DMS 273 (cell line): ENCODE measurements at regions not wholly inside any gene's neighbourhood (a gene's known extent, or its start where the extent isn't known, plus 50 kb on each side); places are given as distances from the start of the nearest gene placed in this dataset.

Experiments
- DNase-seq: peaks from one replicate; lab custom pipeline; 2025; ENCODE audit not compliant: unreplicated experiment; lab: John Stamatoyannopoulos, UW

- no peak for DNase-seq
These were observed 274.9 kb downstream of the LMO4 start for GRCh38 chr1:87603626-87604025.

- no peak for DNase-seq
These were observed 284.3 kb downstream of the LMO4 start for GRCh38 chr1:87612956-87613355.

GRCh38 chr1:87615491-87615890 is 286.8 kb downstream of the LMO4 start:
- no peak for DNase-seq

GRCh38 chr1:87615901-87616300 is 287.2 kb downstream of the LMO4 start:
- DNase-seq = no peak

GRCh38 chr1:87620807-87621206 is 292.1 kb downstream of the LMO4 start:
- no peak for DNase-seq

- no peak for DNase-seq
These were observed 301.0 kb downstream of the LMO4 start for GRCh38 chr1:87629673-87630072.

GRCh38 chr1:87632232-87632631 is 303.6 kb downstream of the LMO4 start:
- no peak for DNase-seq

- DNase-seq = no peak
These were observed 307.7 kb downstream of the LMO4 start for GRCh38 chr1:87636198-87636892.

- DNase-seq = no peak
These were observed 310.0 kb downstream of the LMO4 start for GRCh38 chr1:87638636-87639035.

- no peak for DNase-seq
These were observed 313.3 kb downstream of the LMO4 start for GRCh38 chr1:87641996-87642395.

- DNase-seq = no peak
These were observed 314.0 kb downstream of the LMO4 start for GRCh38 chr1:87642581-87643221.

- DNase-seq = no peak
These were observed 315.4 kb downstream of the LMO4 start for GRCh38 chr1:87644033-87644578.

- DNase-seq = no peak
These were observed 316.0 kb downstream of the LMO4 start for GRCh38 chr1:87644579-87645190.

GRCh38 chr1:87647430-87648177 is 318.9 kb downstream of the LMO4 start:
- no peak for DNase-seq

GRCh38 chr1:87648323-87649119 is 319.8 kb downstream of the LMO4 start:
- DNase-seq = no peak

GRCh38 chr1:87650306-87650705 is 321.6 kb downstream of the LMO4 start:
- no peak for DNase-seq

- no peak for DNase-seq
These were observed 323.5 kb downstream of the LMO4 start for GRCh38 chr1:87652176-87652575.

GRCh38 chr1:87665151-87665550 is 336.5 kb downstream of the LMO4 start:
- no peak for DNase-seq

GRCh38 chr1:87666681-87667080 is 338.0 kb downstream of the LMO4 start:
- no peak for DNase-seq

GRCh38 chr1:87669674-87670073 is 341.0 kb downstream of the LMO4 start:
- no peak for DNase-seq

- no peak for DNase-seq
These were observed 344.6 kb downstream of the LMO4 start for GRCh38 chr1:87673309-87673708.
